OCI-LY7 (cell line): ENCODE measurements at regions not wholly inside any gene's neighbourhood (a gene's known extent, or its start where the extent isn't known, plus 50 kb on each side); places are given as distances from the start of the nearest gene placed in this dataset.

Experiments used
- EZH2phosphoT487 ChIP-seq: fragments of 200-600 bp; sonication (generic); IDR thresholded peaks from 2 replicates; pipeline ENCODE4 v1.6.1; 2018; ENCODE audit warnings: low read depth, borderline replicate concordance, mild to moderate bottlenecking, mixed run types, antibody characterized with exemption, low read length, moderate library complexity, mixed read lengths
- TF ChIP-seq, protein P1 (sequence below): fragments of 200-600 bp; sonication (generic); conservative IDR thresholded peaks from 2 replicates; pipeline ENCODE4 v1.5.1; 2014; ENCODE audit warnings: mild to moderate bottlenecking, antibody characterized with exemption, low read length, moderate library complexity, mixed read lengths

DNA sequence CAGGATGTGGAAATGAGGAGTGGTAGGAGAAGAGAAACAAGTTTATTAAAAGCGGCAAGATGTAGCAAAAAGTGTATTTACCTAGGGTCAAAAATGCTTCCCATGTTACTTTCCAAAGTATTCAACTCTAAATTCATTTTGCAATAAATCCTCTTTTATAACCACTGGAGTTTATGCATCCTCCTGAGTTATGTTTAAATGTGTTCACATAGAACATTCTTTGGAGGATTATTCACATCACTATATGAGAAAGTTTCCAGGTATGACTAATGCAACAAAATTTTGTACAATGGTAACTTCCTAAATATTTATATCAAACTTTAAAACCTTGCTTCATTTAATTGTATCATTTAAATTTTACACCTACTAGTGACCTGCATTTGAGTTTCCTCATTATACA, 870.6 kb upstream of the SLIT2 start:
- TF ChIP-seq, protein P1, sequence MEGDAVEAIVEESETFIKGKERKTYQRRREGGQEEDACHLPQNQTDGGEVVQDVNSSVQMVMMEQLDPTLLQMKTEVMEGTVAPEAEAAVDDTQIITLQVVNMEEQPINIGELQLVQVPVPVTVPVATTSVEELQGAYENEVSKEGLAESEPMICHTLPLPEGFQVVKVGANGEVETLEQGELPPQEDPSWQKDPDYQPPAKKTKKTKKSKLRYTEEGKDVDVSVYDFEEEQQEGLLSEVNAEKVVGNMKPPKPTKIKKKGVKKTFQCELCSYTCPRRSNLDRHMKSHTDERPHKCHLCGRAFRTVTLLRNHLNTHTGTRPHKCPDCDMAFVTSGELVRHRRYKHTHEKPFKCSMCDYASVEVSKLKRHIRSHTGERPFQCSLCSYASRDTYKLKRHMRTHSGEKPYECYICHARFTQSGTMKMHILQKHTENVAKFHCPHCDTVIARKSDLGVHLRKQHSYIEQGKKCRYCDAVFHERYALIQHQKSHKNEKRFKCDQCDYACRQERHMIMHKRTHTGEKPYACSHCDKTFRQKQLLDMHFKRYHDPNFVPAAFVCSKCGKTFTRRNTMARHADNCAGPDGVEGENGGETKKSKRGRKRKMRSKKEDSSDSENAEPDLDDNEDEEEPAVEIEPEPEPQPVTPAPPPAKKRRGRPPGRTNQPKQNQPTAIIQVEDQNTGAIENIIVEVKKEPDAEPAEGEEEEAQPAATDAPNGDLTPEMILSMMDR = no peak
- no peak for TF ChIP-seq EZH2phosphoT487
